DND-41 (cell line): ENCODE measurements at regions not wholly inside any gene's neighbourhood (a gene's known extent, or its start where the extent isn't known, plus 50 kb on each side); places are given as distances from the start of the nearest gene placed in this dataset.

Experiments used
- ATAC-seq: fragments of 200-7000 bp; cut with Tn5 transposase; 3 replicates; pipeline ENCODE4 v1.9.1; 2021; ENCODE audit warnings: low read depth; ENCODE audit not compliant: insufficient read depth
- DNase-seq: peaks from one replicate; pipeline ENCODE4 v3.0.0-alpha.2; 2020
- H2AFZ ChIP-seq: 2 replicates; pipeline ENCODE4 v1.6.0; 2012; ENCODE audit warnings: low read depth, low read length
- H3K27ac ChIP-seq: 2 replicates; pipeline ENCODE4 v1.5.1; 2012; ENCODE audit warnings: low read length, inconsistent platforms
- H3K27me3 ChIP-seq: fragments of 200-600 bp; sonication (generic); 2 replicates; pipeline ENCODE4 v1.6.0; 2012; ENCODE audit warnings: low read length, mild to moderate bottlenecking, inconsistent platforms; ENCODE audit not compliant: insufficient read depth, poor library complexity
- H3K36me3 ChIP-seq: 2 replicates; pipeline ENCODE4 v1.5.1; 2012; ENCODE audit warnings: low read length, inconsistent platforms; ENCODE audit not compliant: insufficient read depth
- H3K4me1 ChIP-seq: 2 replicates; pipeline ENCODE4 v1.5.1; 2012; ENCODE audit warnings: mild to moderate bottlenecking, low read length; ENCODE audit not compliant: insufficient read depth
- H3K4me2 ChIP-seq: 2 replicates; pipeline ENCODE4 v1.6.0; 2012; ENCODE audit warnings: mild to moderate bottlenecking, moderate library complexity, low read length, inconsistent platforms; ENCODE audit not compliant: insufficient read depth
- H3K4me3 ChIP-seq, 2 experiments: fragments of 200-600 bp in 1 of 2; shearing (Covaris generic) in 1 of 2; 2 replicates each; pipeline ENCODE4 v1.5.1; 2012 to 2016; ENCODE audit warnings: inconsistent platforms in 2 of 2, low read length in 2 of 2, mild to moderate bottlenecking in 2 of 2, low read depth in 1 of 2, moderate library complexity in 1 of 2
- H3K79me2 ChIP-seq: 2 replicates; pipeline ENCODE4 v1.6.0; 2012; ENCODE audit warnings: low read length, inconsistent platforms; ENCODE audit not compliant: insufficient read depth
- H3K9ac ChIP-seq: 2 replicates; pipeline ENCODE4 v1.6.0; 2012; ENCODE audit warnings: low read depth, mild to moderate bottlenecking, inconsistent platforms, low read length, moderate library complexity
- H3K9me3 ChIP-seq: 2 replicates; pipeline ENCODE4 v1.5.1; 2012; ENCODE audit warnings: low read length, moderate library complexity, mild to moderate bottlenecking, inconsistent platforms; ENCODE audit not compliant: insufficient read depth, severe bottlenecking
- H4K20me1 ChIP-seq: 2 replicates; pipeline ENCODE4 v1.6.0; 2012; ENCODE audit warnings: low read length; ENCODE audit not compliant: insufficient read depth
- CTCF ChIP-seq: IDR thresholded peaks from 2 replicates; pipeline ENCODE4 v1.5.1; 2012; ENCODE audit warnings: borderline replicate concordance, low read length, moderate library complexity, mild to moderate bottlenecking; ENCODE audit not compliant: poor library complexity, severe bottlenecking; ENCODE audit errors: extremely low read depth
- EZH2 ChIP-seq: IDR thresholded peaks from 3 replicates; pipeline ENCODE4 v1.6.1; 2012; ENCODE audit warnings: borderline replicate concordance, low read depth, mild to moderate bottlenecking, moderate library complexity, low read length, inconsistent platforms; ENCODE audit not compliant: severe bottlenecking

- no peak overlapping the region for H3K4me3 ChIP-seq
- H3K9ac ChIP-seq, result no peak overlapping the region
- DNase-seq (no peak), ATAC-seq (no peak)
- no peaks in the 10 kb centered on the region for H3K27me3 ChIP-seq
- TF ChIP-seq CTCF (no peak), EZH2 (no peak)
- no peak overlapping the region for H2AFZ ChIP-seq
- no peaks in the 10 kb centered on the region for H4K20me1 ChIP-seq
- H3K36me3 ChIP-seq, result no peaks in the 10 kb centered on the region
- no peaks in the 10 kb centered on the region for H3K9me3 ChIP-seq
- H3K27ac ChIP-seq, result no peak overlapping the region
- H3K4me2 ChIP-seq, result no peak overlapping the region
- H3K79me2 ChIP-seq, result no peaks in the 10 kb centered on the region
- H3K4me1 ChIP-seq, result no peaks in the 10 kb centered on the region
These were observed 195.0 kb downstream of the HGF start for GRCh38 chr7:81574723-81575326.

- H2AFZ ChIP-seq, result no peak overlapping the region
- no peaks in the 10 kb centered on the region for H3K4me1 ChIP-seq
- no peaks in the 10 kb centered on the region for H4K20me1 ChIP-seq
- no peak overlapping the region for H3K27ac ChIP-seq
- no peaks in the 10 kb centered on the region for H3K9me3 ChIP-seq
- no peak for ATAC-seq
- no peak overlapping the region for H3K4me2 ChIP-seq
- no peaks in the 10 kb centered on the region for H3K27me3 ChIP-seq
- no peak for TF ChIP-seq CTCF
- TF ChIP-seq EZH2, result no peak
- no peak overlapping the region for H3K9ac ChIP-seq
- no peaks in the 10 kb centered on the region for H3K79me2 ChIP-seq
- no peak for DNase-seq
- no peak overlapping the region for H3K4me3 ChIP-seq
- no peaks in the 10 kb centered on the region for H3K36me3 ChIP-seq
These were observed 195.9 kb downstream of the HGF start for GRCh38 chr7:81573932-81574331.

GRCh38 chr7:81573128-81573527, 196.7 kb downstream of the HGF start:
- Histone ChIP-seq H3K9me3 (no peaks in the 10 kb centered on the region), H3K27me3 (no peaks in the 10 kb centered on the region), H3K9ac (no peak overlapping the region), H3K4me1 (no peaks in the 10 kb centered on the region), H3K27ac (no peak overlapping the region), H3K79me2 (no peaks in the 10 kb centered on the region), H3K4me2 (no peak overlapping the region), H2AFZ (no peak overlapping the region), H4K20me1 (no peaks in the 10 kb centered on the region), H3K4me3 (no peak overlapping the region), H3K36me3 (no peaks in the 10 kb centered on the region)
- TF ChIP-seq CTCF (no peak), EZH2 (no peak)
- DNase-seq, result no peak
- ATAC-seq, result no peak

- no peak overlapping the region for H3K4me2 ChIP-seq
- TF ChIP-seq CTCF (no peak), EZH2 (no peak)
- no peaks in the 10 kb centered on the region for H3K79me2 ChIP-seq
- no peaks in the 10 kb centered on the region for H3K9me3 ChIP-seq
- ATAC-seq (no peak), DNase-seq (no peak)
- no peaks in the 10 kb centered on the region for H4K20me1 ChIP-seq
- no peak overlapping the region for H3K9ac ChIP-seq
- no peaks in the 10 kb centered on the region for H3K27me3 ChIP-seq
- H3K4me1 ChIP-seq, result no peaks in the 10 kb centered on the region
- H3K27ac ChIP-seq, result no peak overlapping the region
- no peak overlapping the region for H2AFZ ChIP-seq
- H3K4me3 ChIP-seq, result no peak overlapping the region
- no peaks in the 10 kb centered on the region for H3K36me3 ChIP-seq
These were observed 207.3 kb downstream of the HGF start for GRCh38 chr7:81562581-81562980.
